SK-N-SH (cell line): ENCODE measurements at regions not wholly inside any gene's neighbourhood (a gene's known extent, or its start where the extent isn't known, plus 50 kb on each side); places are given as distances from the start of the nearest gene placed in this dataset.
"Not testable (repeated sequence)": the region's sequence is repeated elsewhere in the genome, so short reads cannot be mapped to it uniquely, and the experiment has no call there.

Experiments used
- CTCF ChIA-PET: fragments of 300-600, 350-600 bp; formaldehyde crosslinking; extraction: SDS; loops from one replicate; lab custom pipeline; 2021; lab: Yijun Ruan, JAX
- POLR2A ChIA-PET: fragments of 350-600 bp; sonication (Branson Sonifier 250); formaldehyde crosslinking; extraction: SDS; loops from one replicate; lab custom pipeline; 2020; ENCODE audit warnings: antibody characterized with exemption, inconsistent platforms; lab: Yijun Ruan, JAX
- DNase-seq: peaks from one replicate; pipeline ENCODE4 v3.0.0; 2012
- H2AFZ ChIP-seq: fragments of 200-600 bp; sonication (generic); 2 replicates; pipeline ENCODE4 v1.8.1; 2016; ENCODE audit warnings: antibody characterized with exemption, mild to moderate bottlenecking, low read depth
- H3F3A ChIP-seq: fragments of 200-600 bp; sonication (generic); replicated peaks from 2 replicates; pipeline ENCODE3; 2016; ENCODE audit warnings: antibody characterized with exemption, mild to moderate bottlenecking; ENCODE audit not compliant: insufficient read depth
- H3K27ac ChIP-seq, 2 experiments: fragments of 200-500 bp in 1 of 2; fragments of 200-600 bp in 1 of 2; sonication (Bioruptor generic) in 1 of 2; sonication (generic), shearing (Covaris generic) in 1 of 2; 2 replicates each; pipeline versions ENCODE4 v1.5.1 to v1.6.1; 2014 to 2016; ENCODE audit warnings: low read depth in 2 of 2, inconsistent platforms in 1 of 2, low read length in 1 of 2, mild to moderate bottlenecking in 1 of 2, mixed read lengths in 1 of 2
- H3K27me3 ChIP-seq: fragments of 200-600 bp; sonication (generic), shearing (Covaris generic); 2 replicates; pipeline ENCODE4 v1.6.1; 2016; ENCODE audit warnings: mixed run types; ENCODE audit not compliant: insufficient read depth
- H3K36me3 ChIP-seq, 2 experiments: fragments of 200-500 bp in 1 of 2; fragments of 200-600 bp in 1 of 2; sonication (Bioruptor generic) in 1 of 2; sonication (generic) in 1 of 2; replicated peaks in 1 of 2; 2 replicates each; pipeline versions ENCODE3 to v1.5.1; 2014 to 2016; ENCODE audit warnings: low read length in 1 of 2, mild to moderate bottlenecking in 1 of 2; ENCODE audit not compliant: insufficient read depth in 2 of 2, control insufficient read depth in 1 of 2
- H3K4me1 ChIP-seq, 2 experiments: fragments of 200-500 bp in 1 of 2; fragments of 200-600 bp in 1 of 2; sonication (Bioruptor generic) in 1 of 2; sonication (generic), shearing (Covaris generic) in 1 of 2; 2 replicates each; pipeline versions ENCODE4 v1.5.1 to v1.6.1; 2014 to 2016; ENCODE audit warnings: low read depth in 1 of 2, low read length in 1 of 2, mixed run types in 1 of 2; ENCODE audit not compliant: insufficient read depth in 2 of 2, control insufficient read depth in 1 of 2
- H3K4me2 ChIP-seq: fragments of 200-600 bp; sonication (generic), shearing (Covaris generic); 2 replicates; pipeline ENCODE4 v1.6.1; 2017; ENCODE audit warnings: mixed run types
- H3K4me3 ChIP-seq, 2 experiments: fragments of 200-500 bp in 1 of 2; fragments of 200-600 bp in 1 of 2; sonication (Bioruptor generic) in 1 of 2; sonication (generic), shearing (Covaris generic) in 1 of 2; 2 replicates each; pipeline versions ENCODE4 v1.5.1 to v1.8.1; 2014 to 2016; ENCODE audit warnings: low read depth in 2 of 2, inconsistent platforms in 1 of 2, low read length in 1 of 2, mild to moderate bottlenecking in 1 of 2, mixed read lengths in 1 of 2, moderate library complexity in 1 of 2
- H3K79me2 ChIP-seq: fragments of 200-600 bp; sonication (generic); 2 replicates; pipeline ENCODE4 v1.8.1; 2017; ENCODE audit warnings: mild to moderate bottlenecking; ENCODE audit not compliant: insufficient read depth
- H3K9ac ChIP-seq: fragments of 200-600 bp; sonication (generic); 2 replicates; pipeline ENCODE4 v1.6.1; 2017; ENCODE audit warnings: mixed run types
- H3K9me2 ChIP-seq: fragments of 200-600 bp; sonication (generic); 2 replicates; pipeline ENCODE4 v1.6.1; 2017; ENCODE audit warnings: mixed run types
- H3K9me3 ChIP-seq: fragments of 200-600 bp; sonication (generic); 2 replicates; pipeline ENCODE4 v1.6.1; 2017; ENCODE audit warnings: mixed run types, mild to moderate bottlenecking, moderate library complexity
- H4K20me1 ChIP-seq: fragments of 200-600 bp; sonication (generic); 2 replicates; pipeline ENCODE4 v1.6.1; 2017; ENCODE audit warnings: mild to moderate bottlenecking, mixed run types; ENCODE audit not compliant: insufficient read depth
- CHD2 ChIP-seq: fragments of 150-350 bp; IDR thresholded peaks from 2 replicates; pipeline ENCODE4 v1.6.1; 2018; ENCODE audit warnings: low read length; ENCODE audit not compliant: partially characterized antibody
- FOSL2 ChIP-seq: IDR thresholded peaks from 2 replicates; pipeline ENCODE4 v1.4.0; 2012; ENCODE audit warnings: low read depth, mild to moderate bottlenecking, moderate library complexity, borderline replicate concordance
- FOXJ3 ChIP-seq: sonication (generic); formaldehyde crosslinking; IDR thresholded peaks from 2 replicates; pipeline ENCODE4 v1.5.1; 2020; ENCODE audit warnings: mild to moderate bottlenecking, missing genetic modification reagents
- FOXM1 ChIP-seq: IDR thresholded peaks from 2 replicates; pipeline ENCODE4 v1.4.0; 2012; ENCODE audit warnings: low read depth, mild to moderate bottlenecking
- GABPA ChIP-seq: IDR thresholded peaks from 2 replicates; pipeline ENCODE4 v1.4.0; 2012; ENCODE audit warnings: low read depth, mild to moderate bottlenecking
- MXI1 ChIP-seq: IDR thresholded peaks from 2 replicates; pipeline ENCODE4 v1.6.1; 2012; ENCODE audit warnings: mild to moderate bottlenecking, low read depth, low read length, improper control_type of control experiment
- NFIC ChIP-seq: IDR thresholded peaks from 2 replicates; pipeline ENCODE4 v1.4.0; 2012; ENCODE audit warnings: borderline replicate concordance
- NRF1 ChIP-seq: IDR thresholded peaks from 2 replicates; pipeline ENCODE4 v1.6.1; 2012; ENCODE audit warnings: low read depth, mild to moderate bottlenecking, low read length
- POLR2AphosphoS5 ChIP-seq: IDR thresholded peaks from 2 replicates; pipeline ENCODE4 v1.6.1; 2012; ENCODE audit warnings: low read depth, low read length
- RAD21 ChIP-seq: IDR thresholded peaks from 2 replicates; pipeline ENCODE4 v1.6.1; 2012; ENCODE audit warnings: mild to moderate bottlenecking, low read length
- RCOR1 ChIP-seq: fragments of 150-350 bp; IDR thresholded peaks from 2 replicates; pipeline ENCODE4 v1.6.1; 2017; ENCODE audit warnings: antibody characterized with exemption, low read length
- REST ChIP-seq: IDR thresholded peaks from 2 replicates; pipeline ENCODE4 v1.6.1; 2012; ENCODE audit warnings: mild to moderate bottlenecking, low read depth, low read length, moderate library complexity
- RXRA ChIP-seq: IDR thresholded peaks from 2 replicates; pipeline ENCODE4 v1.4.0; 2012; ENCODE audit warnings: low read depth, mild to moderate bottlenecking, borderline replicate concordance
- TEAD4 ChIP-seq: IDR thresholded peaks from 2 replicates; pipeline ENCODE4 v1.4.0; 2012; ENCODE audit warnings: mild to moderate bottlenecking, borderline replicate concordance; ENCODE audit not compliant: insufficient read depth
- USF2 ChIP-seq: fragments of 150-350 bp; IDR thresholded peaks from 2 replicates; pipeline ENCODE4 v1.6.1; 2017; ENCODE audit warnings: antibody characterized with exemption, low read length, low read depth, borderline replicate concordance
- WGBS: methylation state at CpG from one replicate; pipeline ENCODE4 v1.1.6; 2017; ENCODE audit warnings: low lambda C conversion rate; 5-methylcytosine and 5-hydroxymethylcytosine counted together
- TF ChIP-seq, protein P1 (sequence below): IDR thresholded peaks from 2 replicates; pipeline ENCODE4 v1.4.0; 2012; ENCODE audit warnings: low read depth
- TF ChIP-seq, protein P2 (sequence below): fragments of 150-350 bp; IDR thresholded peaks from 2 replicates; pipeline ENCODE4 v1.6.1; 2016; ENCODE audit warnings: mild to moderate bottlenecking, low read depth, low read length
- TF ChIP-seq, protein P3 (sequence below): IDR thresholded peaks from 2 replicates; pipeline ENCODE4 v1.4.0; 2012; ENCODE audit warnings: low read depth, borderline replicate concordance

DNA sequence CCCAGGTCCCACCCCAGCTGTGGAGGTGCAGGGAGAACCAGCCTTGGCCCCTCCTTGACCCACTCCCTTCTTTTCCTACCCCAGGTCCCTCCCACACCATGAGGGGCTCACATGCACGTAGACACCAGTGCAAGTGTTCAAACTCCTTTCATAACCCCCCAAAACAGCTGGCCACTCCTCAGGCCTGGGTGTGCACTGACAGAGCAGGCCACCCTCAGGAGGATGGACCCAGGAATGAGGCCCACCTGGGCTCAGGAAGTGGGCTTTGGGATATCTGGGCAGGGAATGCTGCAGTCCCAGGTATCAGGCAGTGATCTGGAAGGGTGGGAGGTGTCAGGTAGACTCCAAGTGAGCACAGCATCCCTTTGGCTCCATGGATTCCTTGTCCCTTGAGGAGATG is 723.8 kb downstream of the MATN1 start:
- no peak overlapping the region for H3K9ac ChIP-seq
- no peak for DNase-seq
- no peak overlapping the region for H3K27ac ChIP-seq
- H3K36me3 ChIP-seq = no peaks in the 10 kb centered on the region
- H3K4me3 ChIP-seq = no peak overlapping the region
- no peaks in the 10 kb centered on the region for H3K79me2 ChIP-seq
- no peaks in the 10 kb centered on the region for H3F3A ChIP-seq
- WGBS = 0% methylated on average over 1 of the region's 1 CpG
- H2AFZ ChIP-seq = no peak overlapping the region
- TF ChIP-seq GABPA = no peak
- peaks cover 0 to 4% of the 10 kb centered on the region in 2 experiments; a peak in 1 of 4 replicates for H3K4me1 ChIP-seq
- ChIA-PET POLR2A (no interaction called here), CTCF (no interaction called here)
- no peaks in the 10 kb centered on the region for H3K9me2 ChIP-seq
- H4K20me1 ChIP-seq = no peaks in the 10 kb centered on the region
- no peak overlapping the region for H3K4me2 ChIP-seq
- H3K27me3 ChIP-seq = no peaks in the 10 kb centered on the region
- H3K9me3 ChIP-seq = no peaks in the 10 kb centered on the region

DNA sequence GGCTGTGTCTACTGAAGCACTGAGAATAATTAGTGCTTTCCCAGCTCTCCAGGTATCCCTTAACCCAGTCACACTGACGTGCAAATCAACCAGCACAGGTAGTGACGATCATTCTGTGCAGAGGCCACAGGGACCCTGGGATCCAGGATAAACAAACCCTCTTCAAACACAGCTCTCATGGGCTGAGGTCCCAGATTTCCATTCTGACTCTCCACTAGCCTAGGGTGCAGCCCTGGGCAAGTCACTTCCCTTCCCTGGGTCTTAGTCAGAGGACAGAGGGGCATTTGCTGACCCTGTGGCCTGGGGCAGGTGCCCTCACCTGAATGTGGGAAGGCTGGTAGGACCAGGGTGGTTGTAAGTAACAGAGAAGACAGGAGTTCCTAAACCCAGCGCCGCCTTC is 724.7 kb downstream of the MATN1 start:
- Histone ChIP-seq H3K9me3 (0 out of 2 replicates have a peak, but pooled peaks cover 6% of the 10 kb centered on the region), H3F3A (no peaks in the 10 kb centered on the region), H3K79me2 (no peaks in the 10 kb centered on the region), H3K9me2 (no peaks in the 10 kb centered on the region), H3K4me3 (no peak overlapping the region), H4K20me1 (no peaks in the 10 kb centered on the region), H3K4me2 (no peak overlapping the region), H3K9ac (no peak overlapping the region), H3K4me1 (peaks cover 0 to 2% of the 10 kb centered on the region in 2 experiments; a peak in 1 of 4 replicates), H2AFZ (no peak overlapping the region), H3K36me3 (no peaks in the 10 kb centered on the region), H3K27ac (no peak overlapping the region), H3K27me3 (no peaks in the 10 kb centered on the region)
- ChIA-PET POLR2A (no interaction called here), CTCF (no interaction called here)
- 59% methylated on average over 3 of the region's 4 CpGs for WGBS
- no peak for DNase-seq
- no peak for TF ChIP-seq FOXJ3 (CRISPR knock-in tag)
- TF ChIP-seq, protein P1, sequence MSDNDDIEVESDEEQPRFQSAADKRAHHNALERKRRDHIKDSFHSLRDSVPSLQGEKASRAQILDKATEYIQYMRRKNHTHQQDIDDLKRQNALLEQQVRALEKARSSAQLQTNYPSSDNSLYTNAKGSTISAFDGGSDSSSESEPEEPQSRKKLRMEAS = no peak
- TF ChIP-seq POLR2AphosphoS5 = no peak
- TF ChIP-seq TEAD4 = no peak
- TF ChIP-seq REST = no peak
- no peak for TF ChIP-seq RAD21
- no peak for TF ChIP-seq FOXM1
- no peak for TF ChIP-seq CHD2
- TF ChIP-seq USF2 = no peak
- TF ChIP-seq, protein P2, sequence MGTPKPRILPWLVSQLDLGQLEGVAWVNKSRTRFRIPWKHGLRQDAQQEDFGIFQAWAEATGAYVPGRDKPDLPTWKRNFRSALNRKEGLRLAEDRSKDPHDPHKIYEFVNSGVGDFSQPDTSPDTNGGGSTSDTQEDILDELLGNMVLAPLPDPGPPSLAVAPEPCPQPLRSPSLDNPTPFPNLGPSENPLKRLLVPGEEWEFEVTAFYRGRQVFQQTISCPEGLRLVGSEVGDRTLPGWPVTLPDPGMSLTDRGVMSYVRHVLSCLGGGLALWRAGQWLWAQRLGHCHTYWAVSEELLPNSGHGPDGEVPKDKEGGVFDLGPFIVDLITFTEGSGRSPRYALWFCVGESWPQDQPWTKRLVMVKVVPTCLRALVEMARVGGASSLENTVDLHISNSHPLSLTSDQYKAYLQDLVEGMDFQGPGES = no peak
- TF ChIP-seq RXRA = no peak
- TF ChIP-seq NFIC = no peak
- TF ChIP-seq GABPA = no peak
- no peak for TF ChIP-seq FOSL2
- no peak for TF ChIP-seq RCOR1
- TF ChIP-seq NRF1 = no peak
- no peak for TF ChIP-seq MXI1
- TF ChIP-seq, protein P3, sequence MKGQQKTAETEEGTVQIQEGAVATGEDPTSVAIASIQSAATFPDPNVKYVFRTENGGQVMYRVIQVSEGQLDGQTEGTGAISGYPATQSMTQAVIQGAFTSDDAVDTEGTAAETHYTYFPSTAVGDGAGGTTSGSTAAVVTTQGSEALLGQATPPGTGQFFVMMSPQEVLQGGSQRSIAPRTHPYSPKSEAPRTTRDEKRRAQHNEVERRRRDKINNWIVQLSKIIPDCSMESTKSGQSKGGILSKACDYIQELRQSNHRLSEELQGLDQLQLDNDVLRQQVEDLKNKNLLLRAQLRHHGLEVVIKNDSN = no peak

- H3K27me3 ChIP-seq, H4K20me1 ChIP-seq, H3K27ac ChIP-seq, POLR2A ChIA-PET, CTCF ChIA-PET, H3K4me1 ChIP-seq, H3K9me3 ChIP-seq, H3K9ac ChIP-seq, H3K36me3 ChIP-seq, H3K4me2 ChIP-seq, H3K4me3 ChIP-seq, H2AFZ ChIP-seq, H3F3A ChIP-seq, H3K79me2 ChIP-seq, H3K9me2 ChIP-seq, DNase-seq: not testable (repeated sequence)
- 65% methylated on average over 2 of the region's 3 CpGs for WGBS
These were observed 725.6 kb downstream of the MATN1 start for GRCh38 chr1:29997818-29998217.
